Activated CD4-positive, alpha-beta T cell treated with anti-CD3 and anti-CD28 coated beads, Interleukin-2, amount 10 ng/mL, durations not matched to agents 7 days and 5 days (primary cell): ENCODE measurements at regions not wholly inside any gene's neighbourhood (a gene's known extent, or its start where the extent isn't known, plus 50 kb on each side); places are given as distances from the start of the nearest gene placed in this dataset.

Experiments
- CTCF ChIA-PET: fragments of 350-600 bp; sonication (Branson Sonifier 250); formaldehyde crosslinking; loops from one replicate; lab custom pipeline; 2021; ENCODE audit warnings: antibody characterized with exemption; lab: Charles Lee
- POLR2A ChIA-PET: fragments of 350-600 bp; sonication (Branson Sonifier 250); formaldehyde crosslinking; loops from one replicate; lab custom pipeline; 2021; ENCODE audit warnings: antibody characterized with exemption; lab: Charles Lee
- DNase-seq: peaks from one replicate; pipeline ENCODE4 v3.0.0-alpha.2; 2020
- H3K27ac Mint-ChIP-seq: one replicate; pipeline ENCODE4 v1.8.0; 2021; ENCODE audit warnings: mild to moderate bottlenecking, moderate library complexity, mixed read lengths
- H3K27me3 Mint-ChIP-seq: one replicate; pipeline ENCODE4 v1.8.0; 2021; ENCODE audit warnings: mixed read lengths
- H3K36me3 Mint-ChIP-seq: one replicate; pipeline ENCODE4 v1.8.0; 2021; ENCODE audit warnings: low read depth, mixed read lengths
- H3K4me1 Mint-ChIP-seq: one replicate; pipeline ENCODE4 v1.8.0; 2021; ENCODE audit warnings: mixed read lengths
- H3K4me3 Mint-ChIP-seq: one replicate; pipeline ENCODE4 v1.8.0; 2021; ENCODE audit warnings: mild to moderate bottlenecking, moderate library complexity, mixed read lengths
- H3K9me3 Mint-ChIP-seq: one replicate; pipeline ENCODE4 v1.8.0; 2021; ENCODE audit warnings: mixed read lengths

GRCh38 chr5:152542741-152543140, 137.7 kb upstream of the NMUR2 start:
- DNase-seq, result no peak
- POLR2A ChIA-PET, result no interaction called here
- Mint-ChIP-seq H3K4me1 (no peaks in the 10 kb centered on the region), H3K4me3 (no peak overlapping the region), H3K9me3 (no peaks in the 10 kb centered on the region), H3K27ac (no peak overlapping the region), H3K36me3 (no peaks in the 10 kb centered on the region), H3K27me3 (peaks cover 9% of the 10 kb centered on the region)
- CTCF ChIA-PET, result no interaction called here

- Mint-ChIP-seq H3K4me1 (no peaks in the 10 kb centered on the region), H3K9me3 (no peaks in the 10 kb centered on the region), H3K4me3 (no peak overlapping the region), H3K27me3 (peaks cover 5% of the 10 kb centered on the region), H3K27ac (no peak overlapping the region), H3K36me3 (no peaks in the 10 kb centered on the region)
- ChIA-PET CTCF (no interaction called here), POLR2A (no interaction called here)
- no peak for DNase-seq
These were observed 141.4 kb upstream of the NMUR2 start for GRCh38 chr5:152546493-152546892.

- no peak for DNase-seq
- CTCF ChIA-PET, result no interaction called here
- Mint-ChIP-seq H3K27ac (no peak overlapping the region), H3K27me3 (peaks cover 3% of the 10 kb centered on the region), H3K4me3 (no peak overlapping the region), H3K36me3 (no peaks in the 10 kb centered on the region), H3K4me1 (no peaks in the 10 kb centered on the region), H3K9me3 (no peaks in the 10 kb centered on the region)
- POLR2A ChIA-PET, result no interaction called here
These were observed 142.1 kb upstream of the NMUR2 start for GRCh38 chr5:152547202-152547601.

GRCh38 chr5:152549709-152550108, 144.6 kb upstream of the NMUR2 start:
- Mint-ChIP-seq H3K4me3 (no peak overlapping the region), H3K27me3 (peaks cover under 1% of the 10 kb centered on the region), H3K4me1 (no peaks in the 10 kb centered on the region), H3K27ac (no peak overlapping the region), H3K9me3 (no peaks in the 10 kb centered on the region), H3K36me3 (no peaks in the 10 kb centered on the region)
- DNase-seq, result no peak
- POLR2A ChIA-PET, result no interaction called here
- CTCF ChIA-PET, result no interaction called here

GRCh38 chr5:152551061-152551460, 146.0 kb upstream of the NMUR2 start:
- POLR2A ChIA-PET, result no interaction called here
- no peak overlapping the region for H3K4me3 Mint-ChIP-seq
- no peak overlapping the region for H3K27ac Mint-ChIP-seq
- no peaks in the 10 kb centered on the region for H3K4me1 Mint-ChIP-seq
- H3K36me3 Mint-ChIP-seq, result no peaks in the 10 kb centered on the region
- DNase-seq, result no peak
- CTCF ChIA-PET, result no interaction called here
- no peaks in the 10 kb centered on the region for H3K27me3 Mint-ChIP-seq
- H3K9me3 Mint-ChIP-seq, result no peaks in the 10 kb centered on the region

GRCh38 chr5:152556784-152557183, 151.7 kb upstream of the NMUR2 start:
- H3K9me3 Mint-ChIP-seq, result no peaks in the 10 kb centered on the region
- no peaks in the 10 kb centered on the region for H3K27me3 Mint-ChIP-seq
- POLR2A ChIA-PET, result no interaction called here
- no peaks in the 10 kb centered on the region for H3K4me1 Mint-ChIP-seq
- H3K36me3 Mint-ChIP-seq, result no peaks in the 10 kb centered on the region
- H3K4me3 Mint-ChIP-seq, result no peak overlapping the region
- no peak for DNase-seq
- no peak overlapping the region for H3K27ac Mint-ChIP-seq
- CTCF ChIA-PET, result interaction anchor here (0.6 kb wide), 1 partner anchor 50 kb away, joined by 3 read pairs; no protein-coding TSS in a partner anchor

GRCh38 chr5:152560512-152561137, 155.5 kb upstream of the NMUR2 start:
- Mint-ChIP-seq H3K4me3 (no peak overlapping the region), H3K27ac (no peak overlapping the region), H3K9me3 (no peaks in the 10 kb centered on the region), H3K4me1 (no peaks in the 10 kb centered on the region), H3K27me3 (no peaks in the 10 kb centered on the region), H3K36me3 (no peaks in the 10 kb centered on the region)
- peak; percentile 49 for DNase-seq
- POLR2A ChIA-PET, result no interaction called here
- CTCF ChIA-PET, result no interaction called here

GRCh38 chr5:152568016-152568415, 162.9 kb upstream of the NMUR2 start:
- DNase-seq, result no peak
- no peaks in the 10 kb centered on the region for H3K4me1 Mint-ChIP-seq
- H3K27me3 Mint-ChIP-seq, result no peaks in the 10 kb centered on the region
- no peaks in the 10 kb centered on the region for H3K36me3 Mint-ChIP-seq
- CTCF ChIA-PET, result no interaction called here
- H3K9me3 Mint-ChIP-seq, result peaks cover 4% of the 10 kb centered on the region
- H3K27ac Mint-ChIP-seq, result no peak overlapping the region
- POLR2A ChIA-PET, result no interaction called here
- H3K4me3 Mint-ChIP-seq, result no peak overlapping the region

GRCh38 chr5:152572812-152573211, 167.7 kb upstream of the NMUR2 start:
- Mint-ChIP-seq H3K27ac (no peak overlapping the region), H3K4me1 (no peaks in the 10 kb centered on the region), H3K9me3 (peaks cover 4% of the 10 kb centered on the region), H3K36me3 (no peaks in the 10 kb centered on the region), H3K27me3 (peaks cover 2% of the 10 kb centered on the region), H3K4me3 (no peak overlapping the region)
- DNase-seq, result no peak
- POLR2A ChIA-PET, result no interaction called here
- CTCF ChIA-PET, result no interaction called here

- no peaks in the 10 kb centered on the region for H3K27me3 Mint-ChIP-seq
- DNase-seq, result no peak
- no peaks in the 10 kb centered on the region for H3K4me1 Mint-ChIP-seq
- H3K9me3 Mint-ChIP-seq, result peaks cover 3% of the 10 kb centered on the region
- no peaks in the 10 kb centered on the region for H3K36me3 Mint-ChIP-seq
- H3K27ac Mint-ChIP-seq, result no peak overlapping the region
- ChIA-PET CTCF (no interaction called here), POLR2A (no interaction called here)
- H3K4me3 Mint-ChIP-seq, result no peak overlapping the region
These were observed 179.0 kb upstream of the NMUR2 start for GRCh38 chr5:152584103-152584502.

- Mint-ChIP-seq H3K27me3 (no peaks in the 10 kb centered on the region), H3K27ac (no peak overlapping the region), H3K4me3 (no peak overlapping the region), H3K36me3 (no peaks in the 10 kb centered on the region), H3K9me3 (peaks cover 2% of the 10 kb centered on the region), H3K4me1 (no peaks in the 10 kb centered on the region)
- CTCF ChIA-PET, result no interaction called here
- POLR2A ChIA-PET, result no interaction called here
- DNase-seq, result no peak
These were observed 187.3 kb upstream of the NMUR2 start for GRCh38 chr5:152592416-152592815.

GRCh38 chr5:152593388-152593787, 188.3 kb upstream of the NMUR2 start:
- H3K9me3 Mint-ChIP-seq, result no peaks in the 10 kb centered on the region
- H3K4me1 Mint-ChIP-seq, result no peaks in the 10 kb centered on the region
- DNase-seq, result no peak
- no peaks in the 10 kb centered on the region for H3K36me3 Mint-ChIP-seq
- CTCF ChIA-PET, result no interaction called here
- H3K27me3 Mint-ChIP-seq, result no peaks in the 10 kb centered on the region
- no peak overlapping the region for H3K27ac Mint-ChIP-seq
- H3K4me3 Mint-ChIP-seq, result no peak overlapping the region
- POLR2A ChIA-PET, result no interaction called here

- H3K36me3 Mint-ChIP-seq, result no peaks in the 10 kb centered on the region
- CTCF ChIA-PET, result no interaction called here
- no peak for DNase-seq
- no peaks in the 10 kb centered on the region for H3K9me3 Mint-ChIP-seq
- H3K4me3 Mint-ChIP-seq, result no peak overlapping the region
- POLR2A ChIA-PET, result no interaction called here
- no peaks in the 10 kb centered on the region for H3K4me1 Mint-ChIP-seq
- no peak overlapping the region for H3K27ac Mint-ChIP-seq
- no peaks in the 10 kb centered on the region for H3K27me3 Mint-ChIP-seq
These were observed 190.3 kb upstream of the NMUR2 start for GRCh38 chr5:152595405-152595804.

GRCh38 chr5:152599096-152599495, 194.0 kb upstream of the NMUR2 start:
- Mint-ChIP-seq H3K27ac (no peak overlapping the region), H3K36me3 (no peaks in the 10 kb centered on the region), H3K27me3 (no peaks in the 10 kb centered on the region), H3K9me3 (no peaks in the 10 kb centered on the region), H3K4me3 (no peak overlapping the region), H3K4me1 (no peaks in the 10 kb centered on the region)
- CTCF ChIA-PET, result no interaction called here
- POLR2A ChIA-PET, result no interaction called here
- DNase-seq, result no peak
